ENCODE measurements at regions not wholly inside any gene's neighbourhood (a gene's known extent, or its start where the extent isn't known, plus 50 kb on each side); places are given as distances from the start of the nearest gene placed in this dataset.

- Histone ChIP-seq H3K4me3 (ENCODE audit: low read length) (no peak overlapping the region), H3K9me3 (ENCODE audit: control insufficient read depth, insufficient read depth, low read length) (no peaks in the 10 kb centered on the region), H3K36me3 (ENCODE audit: control insufficient read depth, insufficient read depth, low read length) (no peaks in the 10 kb centered on the region), H3K4me1 (ENCODE audit: control insufficient read depth, insufficient read depth, low read length) (peaks cover 1% of the 10 kb centered on the region), H3K27me3 (ENCODE audit: control insufficient read depth, insufficient read depth, low read length) (no peaks in the 10 kb centered on the region), H3K27ac (ENCODE audit: low read length) (no peak overlapping the region)
- no CpG with 5 or more reads among the region's 6 CpGs for WGBS (ENCODE audit: insufficient coverage, insufficient read length)
- no peak for DNase-seq (ENCODE audit: low read depth, low spot score)
These were observed 78.9 kb upstream of the OLFM4 start for GRCh38 chr13:52949742-52950141.

GRCh38 chr13:52949044-52949443 is 79.6 kb upstream of the OLFM4 start:
- DNase-seq (ENCODE audit: low read depth, low spot score), result no peak
- H3K4me3 ChIP-seq (ENCODE audit: low read length), result no peak overlapping the region
- no CpG with 5 or more reads among the region's 1 CpG for WGBS (ENCODE audit: insufficient coverage, insufficient read length)
- no peaks in the 10 kb centered on the region for H3K9me3 ChIP-seq (ENCODE audit: control insufficient read depth, insufficient read depth, low read length)
- H3K4me1 ChIP-seq (ENCODE audit: control insufficient read depth, insufficient read depth, low read length), result no peaks in the 10 kb centered on the region; the same call in none of the 2 replicates
- H3K27ac ChIP-seq (ENCODE audit: low read length), result no peak overlapping the region
- H3K27me3 ChIP-seq (ENCODE audit: control insufficient read depth, insufficient read depth, low read length), result no peaks in the 10 kb centered on the region
- H3K36me3 ChIP-seq (ENCODE audit: control insufficient read depth, insufficient read depth, low read length), result no peaks in the 10 kb centered on the region

- H3K36me3 ChIP-seq (ENCODE audit: control insufficient read depth, insufficient read depth, low read length), result no peaks in the 10 kb centered on the region
- no peaks in the 10 kb centered on the region for H3K27me3 ChIP-seq (ENCODE audit: control insufficient read depth, insufficient read depth, low read length)
- no CpG with 5 or more reads among the region's 4 CpGs for WGBS (ENCODE audit: insufficient coverage, insufficient read length)
- no peaks in the 10 kb centered on the region; the same call in none of the 2 replicates for H3K4me1 ChIP-seq (ENCODE audit: control insufficient read depth, insufficient read depth, low read length)
- no peak overlapping the region for H3K27ac ChIP-seq (ENCODE audit: low read length)
- no peak for DNase-seq (ENCODE audit: low read depth, low spot score)
- no peak overlapping the region for H3K4me3 ChIP-seq (ENCODE audit: low read length)
- no peaks in the 10 kb centered on the region for H3K9me3 ChIP-seq (ENCODE audit: control insufficient read depth, insufficient read depth, low read length)
These were observed 80.7 kb upstream of the OLFM4 start for GRCh38 chr13:52947921-52948373.

- DNase-seq (ENCODE audit: low read depth, low spot score), result no peak
- no peaks in the 10 kb centered on the region for H3K27me3 ChIP-seq (ENCODE audit: control insufficient read depth, insufficient read depth, low read length)
- H3K36me3 ChIP-seq (ENCODE audit: control insufficient read depth, insufficient read depth, low read length), result no peaks in the 10 kb centered on the region
- no peaks in the 10 kb centered on the region for H3K9me3 ChIP-seq (ENCODE audit: control insufficient read depth, insufficient read depth, low read length)
- H3K4me3 ChIP-seq (ENCODE audit: low read length), result no peak overlapping the region
- no peaks in the 10 kb centered on the region; the same call in none of the 2 replicates for H3K4me1 ChIP-seq (ENCODE audit: control insufficient read depth, insufficient read depth, low read length)
- WGBS (ENCODE audit: insufficient coverage, insufficient read length), result no CpG with 5 or more reads among the region's 3 CpGs
- no peak overlapping the region for H3K27ac ChIP-seq (ENCODE audit: low read length)
These were observed 83.3 kb upstream of the OLFM4 start for GRCh38 chr13:52945348-52945747.

- H3K9me3 ChIP-seq (ENCODE audit: control insufficient read depth, insufficient read depth, low read length), result no peaks in the 10 kb centered on the region
- no peak overlapping the region for H3K27ac ChIP-seq (ENCODE audit: low read length)
- no peak for DNase-seq (ENCODE audit: low read depth, low spot score)
- no peaks in the 10 kb centered on the region for H3K36me3 ChIP-seq (ENCODE audit: control insufficient read depth, insufficient read depth, low read length)
- no peaks in the 10 kb centered on the region for H3K27me3 ChIP-seq (ENCODE audit: control insufficient read depth, insufficient read depth, low read length)
- H3K4me3 ChIP-seq (ENCODE audit: low read length), result no peak overlapping the region
- H3K4me1 ChIP-seq (ENCODE audit: control insufficient read depth, insufficient read depth, low read length), result no peaks in the 10 kb centered on the region; the same call in none of the 2 replicates
These were observed 83.9 kb upstream of the OLFM4 start for GRCh38 chr13:52944697-52945096.

- no peaks in the 10 kb centered on the region for H3K36me3 ChIP-seq (ENCODE audit: control insufficient read depth, insufficient read depth, low read length)
- no peak for DNase-seq (ENCODE audit: low read depth, low spot score)
- no peaks in the 10 kb centered on the region; the same call in 1 of the 2 replicates for H3K4me1 ChIP-seq (ENCODE audit: control insufficient read depth, insufficient read depth, low read length)
- H3K27ac ChIP-seq (ENCODE audit: low read length), result no peak overlapping the region
- H3K27me3 ChIP-seq (ENCODE audit: control insufficient read depth, insufficient read depth, low read length), result no peaks in the 10 kb centered on the region
- H3K4me3 ChIP-seq (ENCODE audit: low read length), result no peak overlapping the region
- no CpG with 5 or more reads among the region's 3 CpGs for WGBS (ENCODE audit: insufficient coverage, insufficient read length)
- H3K9me3 ChIP-seq (ENCODE audit: control insufficient read depth, insufficient read depth, low read length), result no peaks in the 10 kb centered on the region
These were observed 89.6 kb upstream of the PCDH8 start for GRCh38 chr13:52938065-52938464.

GRCh38 chr13:52936806-52937205 is 88.4 kb upstream of the PCDH8 start:
- H3K4me3 ChIP-seq (ENCODE audit: low read length), result no peak overlapping the region
- no CpG with 5 or more reads among the region's 2 CpGs for WGBS (ENCODE audit: insufficient coverage, insufficient read length)
- H3K36me3 ChIP-seq (ENCODE audit: control insufficient read depth, insufficient read depth, low read length), result no peaks in the 10 kb centered on the region
- no peaks in the 10 kb centered on the region for H3K9me3 ChIP-seq (ENCODE audit: control insufficient read depth, insufficient read depth, low read length)
- no peaks in the 10 kb centered on the region; the same call in 1 of the 2 replicates for H3K4me1 ChIP-seq (ENCODE audit: control insufficient read depth, insufficient read depth, low read length)
- H3K27ac ChIP-seq (ENCODE audit: low read length), result no peak overlapping the region
- no peak for DNase-seq (ENCODE audit: low read depth, low spot score)
- H3K27me3 ChIP-seq (ENCODE audit: control insufficient read depth, insufficient read depth, low read length), result no peaks in the 10 kb centered on the region

- H3K27ac ChIP-seq (ENCODE audit: low read length), result no peak overlapping the region
- H3K27me3 ChIP-seq (ENCODE audit: control insufficient read depth, insufficient read depth, low read length), result no peaks in the 10 kb centered on the region
- H3K4me3 ChIP-seq (ENCODE audit: low read length), result no peak overlapping the region
- no peaks in the 10 kb centered on the region; the same call in 1 of the 2 replicates for H3K4me1 ChIP-seq (ENCODE audit: control insufficient read depth, insufficient read depth, low read length)
- no CpG with 5 or more reads among the region's 7 CpGs for WGBS (ENCODE audit: insufficient coverage, insufficient read length)
- H3K36me3 ChIP-seq (ENCODE audit: control insufficient read depth, insufficient read depth, low read length), result no peaks in the 10 kb centered on the region
- H3K9me3 ChIP-seq (ENCODE audit: control insufficient read depth, insufficient read depth, low read length), result no peaks in the 10 kb centered on the region
- DNase-seq (ENCODE audit: low read depth, low spot score), result no peak
These were observed 85.8 kb upstream of the PCDH8 start for GRCh38 chr13:52934258-52934657.

- Histone ChIP-seq H3K27me3 (ENCODE audit: control insufficient read depth, insufficient read depth, low read length) (no peaks in the 10 kb centered on the region), H3K36me3 (ENCODE audit: control insufficient read depth, insufficient read depth, low read length) (no peaks in the 10 kb centered on the region), H3K27ac (ENCODE audit: low read length) (no peak overlapping the region), H3K4me1 (ENCODE audit: control insufficient read depth, insufficient read depth, low read length) (no peaks in the 10 kb centered on the region; the same call in 1 of the 2 replicates), H3K4me3 (ENCODE audit: low read length) (no peak overlapping the region), H3K9me3 (ENCODE audit: control insufficient read depth, insufficient read depth, low read length) (no peaks in the 10 kb centered on the region)
- no CpG with 5 or more reads among the region's 25 CpGs for WGBS (ENCODE audit: insufficient coverage, insufficient read length)
- no peak for DNase-seq (ENCODE audit: low read depth, low spot score)
These were observed 85.2 kb upstream of the PCDH8 start for GRCh38 chr13:52933547-52934210.

- Histone ChIP-seq H3K4me1 (ENCODE audit: control insufficient read depth, insufficient read depth, low read length) (no peaks in the 10 kb centered on the region; the same call in 1 of the 2 replicates), H3K27me3 (ENCODE audit: control insufficient read depth, insufficient read depth, low read length) (no peaks in the 10 kb centered on the region), H3K36me3 (ENCODE audit: control insufficient read depth, insufficient read depth, low read length) (no peaks in the 10 kb centered on the region), H3K9me3 (ENCODE audit: control insufficient read depth, insufficient read depth, low read length) (no peaks in the 10 kb centered on the region), H3K27ac (ENCODE audit: low read length) (no peak overlapping the region), H3K4me3 (ENCODE audit: low read length) (no peak overlapping the region)
- DNase-seq (ENCODE audit: low read depth, low spot score), result no peak
- WGBS (ENCODE audit: insufficient coverage, insufficient read length), result no CpG with 5 or more reads among the region's 7 CpGs
These were observed 84.7 kb upstream of the PCDH8 start for GRCh38 chr13:52933099-52933498.

- Histone ChIP-seq H3K9me3 (ENCODE audit: control insufficient read depth, insufficient read depth, low read length) (no peaks in the 10 kb centered on the region), H3K27ac (ENCODE audit: low read length) (no peak overlapping the region), H3K36me3 (ENCODE audit: control insufficient read depth, insufficient read depth, low read length) (no peaks in the 10 kb centered on the region), H3K27me3 (ENCODE audit: control insufficient read depth, insufficient read depth, low read length) (no peaks in the 10 kb centered on the region), H3K4me3 (ENCODE audit: low read length) (no peak overlapping the region), H3K4me1 (ENCODE audit: control insufficient read depth, insufficient read depth, low read length) (no peaks in the 10 kb centered on the region; the same call in 1 of the 2 replicates)
- WGBS (ENCODE audit: insufficient coverage, insufficient read length), result no CpG with 5 or more reads among the region's 6 CpGs
- no peak for DNase-seq (ENCODE audit: low read depth, low spot score)
These were observed 84.2 kb upstream of the PCDH8 start for GRCh38 chr13:52932649-52933048.

Data from iPS DF 6.9 (cell line).